ENCODE measurements at regions not wholly inside any gene's neighbourhood (a gene's known extent, or its start where the extent isn't known, plus 50 kb on each side); places are given as distances from the start of the nearest gene placed in this dataset.

DNA sequence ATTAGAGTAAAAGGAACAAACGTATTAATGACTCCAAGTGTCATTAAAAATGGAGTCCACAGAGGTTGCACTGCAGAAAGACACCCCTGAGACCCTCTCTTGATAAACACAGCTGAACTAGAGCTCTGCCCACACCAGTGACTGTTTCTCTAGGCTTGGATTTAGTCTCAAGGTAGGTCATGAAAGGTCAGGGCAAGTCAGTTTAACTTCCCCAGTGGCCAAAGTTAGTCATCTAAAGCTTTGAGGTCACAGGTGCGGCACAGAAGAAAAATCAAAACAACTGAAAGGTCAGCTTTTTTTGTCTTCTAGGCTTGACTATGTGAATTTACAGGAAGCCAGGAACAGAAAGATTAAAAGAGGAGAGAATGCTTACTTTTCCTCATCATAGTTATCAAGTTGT lies 749.6 kb downstream of the RAB28 start:
- DNase-seq: no peak
- Mint-ChIP-seq H3K27ac (no peak overlapping the region), H3K36me3 (ENCODE audit: insufficient read depth in 2 of 2) (peaks cover 0 to 2% of the 10 kb centered on the region in 2 donors), H3K4me1 (ENCODE audit: low read depth) (no peaks in the 10 kb centered on the region), H3K9me3 (no peaks in the 10 kb centered on the region), H3K4me3 (no peak overlapping the region), H3K27me3 (ENCODE audit: low read depth) (peaks cover 19% of the 10 kb centered on the region)
- no peak for ATAC-seq (replicated peaks in 1 of 2)

DNA sequence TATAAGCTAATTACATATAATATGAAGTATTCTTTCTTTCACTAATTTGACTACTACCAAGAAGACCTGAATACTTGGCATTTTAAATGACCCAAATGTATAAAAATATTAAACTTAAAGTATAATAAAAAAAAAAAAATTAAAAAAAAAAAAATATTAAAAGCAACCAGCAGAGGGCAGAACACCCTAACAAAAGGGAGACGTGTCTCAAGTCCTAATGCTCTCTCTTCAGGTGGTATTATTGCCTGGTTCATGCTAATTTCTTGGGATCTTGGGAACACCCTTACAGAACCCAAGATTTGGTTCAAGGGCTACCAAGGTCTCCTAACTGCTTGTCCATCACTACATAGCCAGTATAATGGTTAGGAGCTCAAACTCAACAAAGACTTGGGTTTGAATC lies 754.8 kb downstream of the RAB28 start:
- H3K9me3 Mint-ChIP-seq: no peaks in the 10 kb centered on the region
- ATAC-seq (replicated peaks in 1 of 2) (no peak), DNase-seq (no peak)
- H3K4me3 Mint-ChIP-seq: no peak overlapping the region
- H3K27me3 Mint-ChIP-seq (ENCODE audit: low read depth): peaks cover 30% of the 10 kb centered on the region
- no peak overlapping the region for H3K27ac Mint-ChIP-seq
- H3K4me1 Mint-ChIP-seq (ENCODE audit: low read depth): no peaks in the 10 kb centered on the region
- H3K36me3 Mint-ChIP-seq (ENCODE audit: insufficient read depth in 2 of 2): no peaks in the 10 kb centered on the region

DNA sequence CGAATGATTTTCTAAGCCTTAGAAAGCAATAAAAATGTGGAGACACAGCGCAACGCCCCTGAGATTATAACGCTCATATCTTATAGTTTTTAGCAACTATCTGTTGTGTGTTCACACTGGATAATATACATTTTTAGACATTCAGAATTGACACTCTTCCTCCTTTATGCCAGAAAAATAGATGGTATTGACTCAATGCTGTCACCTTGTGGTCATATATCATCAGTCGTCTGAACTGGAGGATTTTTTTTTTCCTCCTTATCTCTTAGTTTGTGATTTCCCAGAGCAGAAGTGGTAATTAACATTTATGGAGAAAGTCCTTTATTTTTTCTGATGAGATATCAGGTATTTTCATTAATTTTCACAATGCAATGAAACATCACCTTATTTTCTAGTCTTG lies 759.6 kb downstream of the RAB28 start:
- Mint-ChIP-seq H3K36me3 (ENCODE audit: insufficient read depth in 2 of 2) (no peaks in the 10 kb centered on the region), H3K27ac (no peak overlapping the region), H3K4me3 (peak overlapping the region in 1 of 2 donors; percentile 32), H3K4me1 (ENCODE audit: low read depth) (no peaks in the 10 kb centered on the region), H3K9me3 (no peaks in the 10 kb centered on the region), H3K27me3 (ENCODE audit: low read depth) (peaks cover 38% of the 10 kb centered on the region)
- DNase-seq: no peak
- ATAC-seq (replicated peaks in 1 of 2): no peak

DNA sequence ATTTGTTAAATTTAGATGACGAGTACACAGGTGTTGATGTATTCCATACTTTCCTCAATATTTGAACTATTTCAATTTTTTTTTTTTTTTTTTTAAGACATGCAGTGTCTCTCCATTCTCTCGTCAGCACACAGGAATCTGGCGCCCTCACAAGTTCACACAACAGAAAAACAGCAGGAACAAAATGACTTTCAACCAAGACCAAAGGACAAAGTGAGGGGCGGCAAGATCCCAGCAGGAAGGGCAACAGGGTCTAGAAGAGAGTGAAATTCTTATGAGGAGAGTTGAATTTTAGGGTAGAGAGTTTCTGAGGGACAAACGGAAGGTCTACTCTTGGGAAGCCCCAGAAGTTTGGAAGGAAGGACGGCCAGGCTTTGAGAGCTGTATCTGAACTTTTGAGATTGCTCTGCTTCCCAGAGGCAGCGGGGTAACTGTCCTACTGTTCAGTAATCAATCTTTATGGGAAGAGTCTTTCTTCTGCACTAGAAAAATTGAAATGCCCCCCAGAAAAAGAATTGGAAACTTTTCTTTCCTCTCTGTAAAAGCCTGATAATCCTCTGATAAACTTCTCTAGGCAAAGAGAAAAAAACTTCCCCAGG lies 760.2 kb downstream of the RAB28 start:
- H3K4me1 Mint-ChIP-seq (ENCODE audit: low read depth): no peaks in the 10 kb centered on the region
- H3K4me3 Mint-ChIP-seq: no peak overlapping the region
- H3K9me3 Mint-ChIP-seq: no peaks in the 10 kb centered on the region
- no peak for ATAC-seq (replicated peaks in 1 of 2)
- H3K27ac Mint-ChIP-seq: no peak overlapping the region
- H3K27me3 Mint-ChIP-seq (ENCODE audit: low read depth): peaks cover 38% of the 10 kb centered on the region
- no peaks in the 10 kb centered on the region for H3K36me3 Mint-ChIP-seq (ENCODE audit: insufficient read depth in 2 of 2)
- DNase-seq: no peak

DNA sequence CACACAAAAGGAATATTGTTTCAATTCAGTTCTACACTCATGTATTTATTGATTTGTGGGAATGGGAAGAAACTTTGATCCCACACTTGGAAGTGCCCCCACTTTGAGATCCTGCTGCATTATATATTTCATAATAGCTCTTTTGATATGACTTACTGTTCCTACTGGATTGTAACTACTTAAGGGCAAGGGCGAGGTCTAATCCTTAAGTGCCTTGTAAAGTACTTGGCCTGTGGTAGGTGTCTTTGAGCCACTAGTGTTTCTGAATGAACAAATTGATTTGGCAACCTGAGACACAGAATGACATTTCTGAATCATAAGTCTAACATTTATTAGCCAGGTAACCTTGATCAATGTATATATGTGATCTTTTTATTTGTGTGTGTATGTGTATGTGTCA lies 767.2 kb downstream of the RAB28 start:
- DNase-seq: no peak
- H3K27ac Mint-ChIP-seq: no peak overlapping the region

DNA sequence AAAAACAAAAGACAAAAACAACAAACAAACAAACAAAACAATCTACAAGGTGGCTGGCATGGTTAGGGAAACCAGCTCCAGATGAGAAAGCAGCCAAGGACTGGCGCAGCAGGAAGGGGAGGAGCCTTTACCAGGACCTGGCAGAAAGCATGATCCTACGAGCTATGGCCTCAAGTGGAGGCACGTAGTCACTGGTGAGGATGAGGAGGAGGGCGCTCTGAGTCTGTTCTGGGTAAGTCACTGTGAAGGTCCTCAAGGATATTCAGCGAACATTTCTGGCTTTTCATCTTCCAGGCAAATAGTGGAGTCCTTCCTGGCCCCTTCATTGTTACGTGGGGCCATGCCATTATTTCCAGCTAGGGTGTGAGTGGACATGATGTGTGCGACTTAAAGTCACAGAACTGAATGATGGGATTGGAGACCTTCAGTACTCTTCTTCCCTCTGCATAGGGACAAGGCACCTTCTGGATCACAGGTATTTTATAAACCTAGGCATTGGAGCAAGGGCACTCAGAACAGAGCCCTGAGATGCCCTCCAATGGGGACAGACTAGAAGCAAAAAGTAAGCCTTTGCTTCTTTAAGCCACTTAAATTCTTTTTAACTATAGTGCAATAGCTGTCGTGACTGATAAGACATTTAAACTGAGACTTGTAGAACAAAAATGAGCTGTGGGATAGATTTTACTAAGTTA lies 771.3 kb downstream of the RAB28 start:
- H3K27ac Mint-ChIP-seq: no peak overlapping the region
- H3K4me3 Mint-ChIP-seq: no peak overlapping the region
- DNase-seq (no peak), ATAC-seq (replicated peaks in 1 of 2) (peak in 1 of 2 donors; percentile 56)
- peaks cover 2 to 3% of the 10 kb centered on the region in 2 donors for H3K9me3 Mint-ChIP-seq
- H3K4me1 Mint-ChIP-seq (ENCODE audit: low read depth): no peaks in the 10 kb centered on the region
- H3K36me3 Mint-ChIP-seq (ENCODE audit: insufficient read depth in 2 of 2): no peaks in the 10 kb centered on the region
- H3K27me3 Mint-ChIP-seq (ENCODE audit: low read depth): no peaks in the 10 kb centered on the region

More for the DNA sequence above, 767.2 kb downstream of the RAB28 start:
- Mint-ChIP-seq H3K4me3 (no peak overlapping the region), H3K36me3 (ENCODE audit: insufficient read depth in 2 of 2) (no peaks in the 10 kb centered on the region), H3K9me3 (peaks cover under 1 to 2% of the 10 kb centered on the region in 2 donors), H3K4me1 (ENCODE audit: low read depth) (no peaks in the 10 kb centered on the region), H3K27me3 (ENCODE audit: low read depth) (peaks cover under 1% of the 10 kb centered on the region)
- ATAC-seq (replicated peaks in 1 of 2): no peak

DNA sequence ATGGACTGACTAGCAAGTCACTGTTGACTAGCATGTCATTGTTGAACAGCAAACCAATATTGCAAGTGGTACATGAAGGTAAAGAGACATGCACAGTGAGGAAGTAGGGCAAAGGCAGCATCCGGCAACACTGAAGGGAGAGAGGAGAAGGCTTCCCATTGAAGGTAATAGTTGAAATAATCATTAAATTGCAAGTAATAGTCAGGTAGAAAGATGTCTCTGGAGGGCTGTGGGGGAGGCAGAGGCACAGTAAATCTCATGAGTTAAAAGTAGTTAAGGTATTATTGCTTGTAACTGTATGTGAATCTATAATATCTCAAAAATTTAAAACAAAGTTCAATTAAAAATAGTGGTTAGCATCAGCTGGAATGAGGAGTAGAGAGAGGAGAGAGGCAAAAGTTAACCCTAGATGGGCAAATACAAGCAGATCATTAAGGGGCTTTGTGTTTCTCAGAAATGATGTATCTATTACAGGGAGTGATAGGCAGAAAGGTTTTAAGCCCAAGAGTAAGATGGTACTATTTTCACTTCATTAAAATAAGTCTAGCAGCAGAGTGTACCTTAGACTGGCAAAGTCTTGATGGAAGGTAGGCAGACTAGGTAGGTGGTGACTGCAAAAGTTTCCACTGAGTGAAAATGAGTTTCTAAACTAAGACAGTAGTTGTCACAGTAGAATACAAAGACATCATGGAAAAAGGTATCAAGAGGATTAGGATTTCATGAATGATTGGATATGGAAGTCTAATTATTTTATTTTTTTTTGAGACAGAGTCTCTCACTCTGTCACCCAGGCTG lies 776.6 kb downstream of the RAB28 start:
- no peaks in the 10 kb centered on the region for H3K4me1 Mint-ChIP-seq (ENCODE audit: low read depth)

DNA sequence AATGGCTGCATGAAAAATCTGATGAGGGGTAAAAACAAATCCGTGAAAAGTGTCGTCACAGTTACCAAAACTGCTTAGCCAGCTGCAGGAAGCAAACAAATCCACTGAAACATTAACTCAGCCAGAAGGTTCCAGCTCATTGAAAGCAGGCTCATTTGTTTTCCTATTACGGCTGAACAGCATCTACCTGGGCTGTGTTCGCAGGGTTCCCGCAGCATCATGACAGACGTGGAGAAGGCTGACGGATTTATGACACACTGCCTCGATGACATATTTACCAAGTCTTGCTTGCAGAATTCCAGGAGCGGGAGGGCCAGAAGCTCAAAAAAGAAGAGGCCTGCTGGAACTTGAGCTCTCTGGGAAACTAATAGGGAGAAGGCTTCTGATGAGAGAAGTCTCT lies 781.1 kb downstream of the RAB28 start:
- Mint-ChIP-seq H3K27me3 (ENCODE audit: low read depth) (peaks cover 8% of the 10 kb centered on the region), H3K4me3 (no peak overlapping the region), H3K9me3 (no peaks in the 10 kb centered on the region), H3K36me3 (ENCODE audit: insufficient read depth in 2 of 2) (no peaks in the 10 kb centered on the region), H3K27ac (no peak overlapping the region), H3K4me1 (ENCODE audit: low read depth) (no peaks in the 10 kb centered on the region)
- DNase-seq (no peak), ATAC-seq (replicated peaks in 1 of 2) (no peak)

More for the DNA sequence above, 776.6 kb downstream of the RAB28 start:
- DNase-seq: no peak
- Mint-ChIP-seq H3K4me3 (no peak overlapping the region), H3K36me3 (ENCODE audit: insufficient read depth in 2 of 2) (no peaks in the 10 kb centered on the region), H3K27ac (no peak overlapping the region), H3K27me3 (ENCODE audit: low read depth) (peaks cover 8% of the 10 kb centered on the region), H3K9me3 (peaks cover 0 to 3% of the 10 kb centered on the region in 2 donors)
- no peak for ATAC-seq (replicated peaks in 1 of 2)

DNA sequence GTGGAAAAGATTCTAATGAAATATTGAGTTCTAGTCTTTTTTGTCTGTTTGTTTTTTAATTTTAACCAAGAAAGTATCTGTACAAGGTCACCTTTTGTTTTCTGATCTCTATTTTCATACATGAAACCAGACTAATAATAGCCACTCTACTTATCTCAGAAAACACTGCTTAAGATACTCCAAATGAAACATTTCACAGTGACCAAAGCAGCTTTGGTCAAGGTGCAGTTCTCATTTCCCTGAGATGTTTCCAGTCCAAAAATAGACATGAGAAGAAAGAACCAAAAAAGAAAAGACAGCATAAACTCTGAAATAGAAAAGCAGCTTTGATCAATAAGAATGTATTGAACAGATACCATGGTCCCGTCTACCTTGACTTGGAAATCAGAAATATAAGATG lies 782.8 kb downstream of the RAB28 start:
- no peaks in the 10 kb centered on the region for H3K9me3 Mint-ChIP-seq
- no peak overlapping the region for H3K27ac Mint-ChIP-seq
- no peaks in the 10 kb centered on the region for H3K4me1 Mint-ChIP-seq (ENCODE audit: low read depth)
- no peak overlapping the region for H3K4me3 Mint-ChIP-seq
- DNase-seq: no peak
- no peak for ATAC-seq (replicated peaks in 1 of 2)
- no peaks in the 10 kb centered on the region for H3K36me3 Mint-ChIP-seq (ENCODE audit: insufficient read depth in 2 of 2)
- H3K27me3 Mint-ChIP-seq (ENCODE audit: low read depth): peaks cover 8% of the 10 kb centered on the region

DNA sequence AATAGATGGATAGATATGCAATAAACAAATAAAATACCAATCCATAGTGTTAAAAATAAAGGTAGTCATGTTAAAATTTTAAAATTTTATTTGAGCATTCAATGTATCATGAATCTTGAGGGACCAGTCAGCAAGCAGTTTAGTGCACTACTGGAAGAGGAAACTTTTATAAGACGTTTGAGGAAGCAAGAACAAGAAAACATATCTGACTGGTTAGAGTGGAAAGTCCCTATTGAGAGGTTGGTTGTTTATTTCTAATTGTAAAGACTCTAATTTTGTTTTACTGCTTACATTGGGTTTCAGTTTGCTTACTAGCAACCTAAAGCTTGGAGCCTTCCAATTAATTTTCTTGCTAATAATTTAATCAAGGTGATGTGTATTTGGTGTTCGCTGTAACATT lies 786.2 kb downstream of the RAB28 start:
- no peak overlapping the region for H3K27ac Mint-ChIP-seq
- DNase-seq (no peak), ATAC-seq (replicated peaks in 1 of 2) (no peak)
- no peaks in the 10 kb centered on the region for H3K36me3 Mint-ChIP-seq (ENCODE audit: insufficient read depth in 2 of 2)
- no peaks in the 10 kb centered on the region for H3K4me1 Mint-ChIP-seq (ENCODE audit: low read depth)
- H3K4me3 Mint-ChIP-seq: no peak overlapping the region
- no peaks in the 10 kb centered on the region for H3K27me3 Mint-ChIP-seq (ENCODE audit: low read depth)
- H3K9me3 Mint-ChIP-seq: no peaks in the 10 kb centered on the region

DNA sequence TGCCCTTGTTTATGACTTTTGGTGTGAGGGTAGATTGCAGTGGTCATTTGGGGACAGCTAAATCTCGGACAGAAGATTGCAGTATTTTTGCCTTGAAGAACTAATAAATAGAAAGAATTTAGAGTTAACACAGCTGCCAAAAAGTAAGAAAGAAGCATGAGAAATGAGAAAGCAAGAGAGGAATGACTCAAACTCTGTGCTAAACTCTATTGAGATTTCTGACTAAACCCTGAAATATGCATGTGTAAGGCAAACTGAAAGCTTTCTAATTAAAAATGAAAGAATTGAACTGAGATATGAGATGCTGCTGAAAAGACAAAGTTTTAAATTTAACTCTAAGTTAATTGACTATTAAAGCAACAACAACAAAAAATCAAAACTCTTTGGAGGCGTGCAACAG lies 791.3 kb downstream of the RAB28 start:
- DNase-seq (no peak), ATAC-seq (replicated peaks in 1 of 2) (no peak)
- Mint-ChIP-seq H3K4me3 (no peak overlapping the region), H3K36me3 (ENCODE audit: insufficient read depth in 2 of 2) (no peaks in the 10 kb centered on the region), H3K27ac (no peak overlapping the region), H3K9me3 (no peaks in the 10 kb centered on the region), H3K4me1 (ENCODE audit: low read depth) (no peaks in the 10 kb centered on the region), H3K27me3 (ENCODE audit: low read depth) (no peaks in the 10 kb centered on the region)

DNA sequence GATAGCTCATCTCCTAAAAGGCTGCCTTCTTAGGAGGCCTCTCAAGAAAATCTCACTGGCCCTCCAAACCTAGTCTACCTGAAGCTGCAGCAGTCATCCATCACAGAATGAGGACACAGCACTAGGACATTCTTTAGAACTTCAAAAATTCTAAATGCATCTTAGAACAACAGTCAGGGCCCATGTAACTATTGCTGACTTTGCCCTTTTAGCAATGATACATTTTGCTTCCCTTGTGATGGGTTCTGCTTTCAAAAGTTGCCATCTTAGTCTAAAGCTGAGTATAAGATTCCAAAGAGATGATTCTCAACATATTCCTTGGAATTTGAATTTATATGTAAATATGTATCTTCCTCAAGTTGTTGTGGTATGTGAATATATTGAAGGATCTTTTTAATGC lies 793.0 kb downstream of the RAB28 start:
- DNase-seq (no peak), ATAC-seq (replicated peaks in 1 of 2) (no peak)
- Mint-ChIP-seq H3K27ac (no peak overlapping the region), H3K4me1 (ENCODE audit: low read depth) (no peaks in the 10 kb centered on the region), H3K9me3 (no peaks in the 10 kb centered on the region), H3K36me3 (ENCODE audit: insufficient read depth in 2 of 2) (no peaks in the 10 kb centered on the region), H3K4me3 (no peak overlapping the region), H3K27me3 (ENCODE audit: low read depth) (no peaks in the 10 kb centered on the region)

DNA sequence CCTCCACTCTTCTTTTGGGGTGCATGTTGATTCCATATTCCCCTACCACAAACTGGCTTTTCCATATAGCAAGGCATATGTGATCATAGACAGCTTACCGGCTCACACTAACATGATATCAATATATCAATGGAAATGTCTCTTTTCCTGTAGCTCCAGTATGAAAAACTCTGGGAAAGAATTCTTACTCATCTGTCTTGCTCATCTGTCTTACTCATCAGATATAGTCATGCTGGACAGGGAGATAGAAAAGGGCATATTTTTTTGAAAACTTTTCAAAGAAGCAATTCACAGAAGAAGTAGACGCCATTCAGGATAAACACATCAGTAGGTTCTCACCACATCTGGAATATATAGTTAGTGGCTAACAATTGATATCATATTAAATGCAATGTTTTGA lies 794.7 kb downstream of the RAB28 start:
- Mint-ChIP-seq H3K9me3 (no peaks in the 10 kb centered on the region), H3K27ac (no peak overlapping the region), H3K27me3 (ENCODE audit: low read depth) (no peaks in the 10 kb centered on the region), H3K4me3 (no peak overlapping the region), H3K36me3 (ENCODE audit: insufficient read depth in 2 of 2) (no peaks in the 10 kb centered on the region), H3K4me1 (ENCODE audit: low read depth) (no peaks in the 10 kb centered on the region)
- DNase-seq (no peak), ATAC-seq (replicated peaks in 1 of 2) (no peak)
